MCF 10A (cell line): ENCODE measurements at regions not wholly inside any gene's neighbourhood (a gene's known extent, or its start where the extent isn't known, plus 50 kb on each side); places are given as distances from the start of the nearest gene placed in this dataset.
A peak's percentile ranks its signal among the peaks of the same experiment; 100 is the strongest.

Experiments
- BruUV-seq: library from RNA; stranded (reverse); fragments of 400-500 nt; replicated peaks from 2 replicates; lab custom pipeline; 2021; lab: Mats Ljungman, UMichigan
- CTCF ChIA-PET: fragments of 300-600 bp; sonication (Branson Sonifier 250); formaldehyde crosslinking; extraction: SDS; loops from one replicate; lab custom pipeline; 2021; ENCODE audit warnings: antibody characterized with exemption, inconsistent platforms; lab: Yijun Ruan, JAX
- POLR2A ChIA-PET: fragments of 300-600, 350-650 bp; sonication (Branson Sonifier 250); formaldehyde crosslinking; extraction: SDS; loops from one replicate; lab custom pipeline; 2020; ENCODE audit warnings: antibody characterized with exemption, inconsistent platforms; lab: Yijun Ruan, JAX
- DNase-seq: peaks from one replicate; pipeline ENCODE4 v3.0.0-alpha.2; 2018; ENCODE audit not compliant: unreplicated experiment
- H3K27ac Mint-ChIP-seq: one replicate; pipeline ENCODE4 v1.8.0; 2022; ENCODE audit warnings: mild to moderate bottlenecking, low read depth, mixed read lengths; ENCODE audit not compliant: unreplicated experiment
- H3K27me3 Mint-ChIP-seq: one replicate; pipeline ENCODE4 v1.8.0; 2022; ENCODE audit warnings: mixed read lengths; ENCODE audit not compliant: insufficient read depth, unreplicated experiment
- H3K36me3 Mint-ChIP-seq: one replicate; pipeline ENCODE4 v1.8.0; 2022; ENCODE audit warnings: mild to moderate bottlenecking, moderate library complexity, mixed read lengths; ENCODE audit not compliant: insufficient read depth, unreplicated experiment
- H3K4me1 Mint-ChIP-seq: one replicate; pipeline ENCODE4 v1.8.0; 2022; ENCODE audit warnings: mixed read lengths; ENCODE audit not compliant: insufficient read depth, unreplicated experiment
- H3K4me3 Mint-ChIP-seq: one replicate; pipeline ENCODE4 v1.8.0; 2022; ENCODE audit warnings: mild to moderate bottlenecking, moderate library complexity, mixed read lengths; ENCODE audit not compliant: unreplicated experiment
- H3K9me3 Mint-ChIP-seq: one replicate; pipeline ENCODE4 v1.8.0; 2022; ENCODE audit warnings: mixed read lengths; ENCODE audit not compliant: unreplicated experiment
- CTCF ChIP-seq: fragments of 200-600 bp; IDR thresholded peaks from one replicate; pipeline ENCODE4 v1.8.0; 2022; ENCODE audit warnings: antibody characterized with exemption, mild to moderate bottlenecking; ENCODE audit not compliant: unreplicated experiment
- intact Hi-C: fragments of 100-400 bp; cut with micrococcal nuclease; formaldehyde crosslinking; loops from 2 replicates; pipeline ENCODE4 v1.14.1; 2022

GRCh38 chr6:10250655-10251220, 164.1 kb downstream of the TFAP2A start:
- intact Hi-C loops, result no loop called here
- CTCF ChIA-PET, result interaction anchor here (0.7 kb wide), 1 partner anchor 120 kb away, joined by 3 read pairs; no protein-coding TSS in a partner anchor
- no peak for DNase-seq

GRCh38 chr6:10248378-10248843, 166.5 kb downstream of the TFAP2A start:
- Mint-ChIP-seq H3K4me1 (no peaks in the 10 kb centered on the region), H3K27me3 (no peaks in the 10 kb centered on the region), H3K36me3 (no peaks in the 10 kb centered on the region), H3K4me3 (no peak overlapping the region), H3K27ac (no peak overlapping the region), H3K9me3 (no peaks in the 10 kb centered on the region)
- CTCF ChIA-PET, result interaction anchor here (0.6 to 0.7 kb wide), 3 partner anchors 9 to 93 kb away, joined by 3 to 4 read pairs (median 4); no protein-coding TSS in a partner anchor
- intact Hi-C loops, result no loop called here
- POLR2A ChIA-PET, result interaction anchor here (1.1 kb wide), 1 partner anchor 85 kb away, joined by 5 read pairs; no protein-coding TSS in a partner anchor
- BruUV-seq, result no TSS peak
- DNase-seq, result peak; percentile 85
- TF ChIP-seq CTCF, result peak; percentile 26

More at GRCh38 chr6:10250655-10251220, 164.1 kb downstream of the TFAP2A start:
- Mint-ChIP-seq H3K27me3 (no peaks in the 10 kb centered on the region), H3K27ac (no peak overlapping the region), H3K36me3 (no peaks in the 10 kb centered on the region), H3K9me3 (no peaks in the 10 kb centered on the region), H3K4me1 (no peaks in the 10 kb centered on the region), H3K4me3 (no peak overlapping the region)
- no peak for TF ChIP-seq CTCF
- POLR2A ChIA-PET, result interaction anchor here (0.6 kb wide), 1 partner anchor 87 kb away, joined by 3 read pairs; no protein-coding TSS in a partner anchor
- no TSS peak for BruUV-seq

GRCh38 chr6:10237298-10238038, 177.4 kb downstream of the TFAP2A start:
- Mint-ChIP-seq H3K27me3 (no peaks in the 10 kb centered on the region), H3K9me3 (no peaks in the 10 kb centered on the region), H3K27ac (peak overlapping the region; percentile 86), H3K36me3 (no peaks in the 10 kb centered on the region), H3K4me3 (no peak overlapping the region), H3K4me1 (peaks cover 14% of the 10 kb centered on the region)
- BruUV-seq, result TSS peak; percentile 66
- ChIA-PET POLR2A (interaction anchor here (0.6 to 1.4 kb wide), 11 partner anchors 36 to 193 kb away, joined by 3 to 5 read pairs (median 3); partner anchors contain the start of gene TFAP2A), CTCF (interaction anchor here (0.6 kb wide), 1 partner anchor 231 kb away, joined by 4 read pairs; no protein-coding TSS in a partner anchor)
- DNase-seq, result peak; percentile 95
- TF ChIP-seq CTCF, result no peak
- intact Hi-C loops, result loop anchor here (5.0 kb wide), 3 partner anchors 155 to 205 kb away; no protein-coding TSS in a partner anchor

GRCh38 chr6:10235344-10235743, 179.5 kb downstream of the TFAP2A start:
- H3K4me3 Mint-ChIP-seq, result no peak overlapping the region
- H3K27me3 Mint-ChIP-seq, result no peaks in the 10 kb centered on the region
- no peak overlapping the region for H3K27ac Mint-ChIP-seq
- no TSS peak for BruUV-seq
- intact Hi-C loops, result loop anchor here (5.0 kb wide), 3 partner anchors 153 to 203 kb away; no protein-coding TSS in a partner anchor
- CTCF ChIA-PET, result interaction anchor here (0.6 to 0.9 kb wide), 4 partner anchors 10 to 323 kb away, joined by 3 to 4 read pairs (median 3); no protein-coding TSS in a partner anchor
- POLR2A ChIA-PET, result interaction anchor here (0.6 to 1.0 kb wide), 3 partner anchors 14 to 94 kb away, joined by 3 to 4 read pairs (median 3); no protein-coding TSS in a partner anchor
- no peak for DNase-seq
- TF ChIP-seq CTCF, result no peak
- peaks cover 14% of the 10 kb centered on the region for H3K4me1 Mint-ChIP-seq
- no peaks in the 10 kb centered on the region for H3K36me3 Mint-ChIP-seq
- H3K9me3 Mint-ChIP-seq, result no peaks in the 10 kb centered on the region
